ENCODE measurements at regions not wholly inside any gene's neighbourhood (a gene's known extent, or its start where the extent isn't known, plus 50 kb on each side); places are given as distances from the start of the nearest gene placed in this dataset.

DNA sequence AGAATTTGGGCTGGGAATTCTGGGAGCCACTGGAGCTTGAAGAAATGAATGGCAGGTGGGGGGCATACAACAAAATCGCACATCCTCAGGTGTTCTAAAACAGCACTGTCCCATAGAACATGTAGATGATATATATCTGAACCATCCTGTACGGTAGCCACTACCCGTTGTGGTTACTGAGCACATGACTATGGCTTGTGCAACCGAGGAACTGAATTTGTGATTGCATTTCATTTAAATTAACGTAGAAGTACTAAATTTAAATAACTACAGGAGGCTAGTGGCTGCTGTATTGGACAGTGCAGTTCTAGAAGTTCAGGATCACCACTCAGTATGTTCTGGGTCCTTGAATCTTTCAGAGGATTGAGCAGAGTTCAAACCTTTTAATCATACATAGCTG lies 172.4 kb downstream of the PHETA1 start:
- no peaks in the 10 kb centered on the region for H3K9me3 Mint-ChIP-seq
- peaks cover 44% of the 10 kb centered on the region for H3K4me1 Mint-ChIP-seq
- Histone ChIP-seq H3K27me3 (ENCODE audit: insufficient read depth) (no peaks in the 10 kb centered on the region), H3K4me1 (ENCODE audit: insufficient read depth) (peaks cover 22% of the 10 kb centered on the region), H3K9me2 (ENCODE audit: insufficient read depth) (no peaks in the 10 kb centered on the region), H2AFZ (no peak overlapping the region), H3K4me2 (no peak overlapping the region), H3K79me2 (replicated peaks; ENCODE audit: insufficient read depth) (no peaks in the 10 kb centered on the region), H3K4me3 (no peak overlapping the region), H3K36me3 (ENCODE audit: insufficient read depth) (no peaks in the 10 kb centered on the region), H3F3A (replicated peaks; ENCODE audit: low read depth) (no peaks in the 10 kb centered on the region), H3K27ac (ENCODE audit: low read depth) (no peak overlapping the region), H4K20me1 (replicated peaks; ENCODE audit: insufficient read depth) (peaks cover 2% of the 10 kb centered on the region; the same call in 1 of the 2 replicates)
- no peak overlapping the region for H3K4me3 Mint-ChIP-seq
- H3K27ac Mint-ChIP-seq, result no peak overlapping the region
- H3K27me3 Mint-ChIP-seq (ENCODE audit: insufficient read depth, low read depth, poor library complexity), result peaks cover 11% of the 10 kb centered on the region
- ATAC-seq, result no peak
- no peaks in the 10 kb centered on the region for H3K36me3 Mint-ChIP-seq (ENCODE audit: low read depth)
- DNase-seq (ENCODE audit: low spot score), result no peak
- TF ChIP-seq, protein P1, sequence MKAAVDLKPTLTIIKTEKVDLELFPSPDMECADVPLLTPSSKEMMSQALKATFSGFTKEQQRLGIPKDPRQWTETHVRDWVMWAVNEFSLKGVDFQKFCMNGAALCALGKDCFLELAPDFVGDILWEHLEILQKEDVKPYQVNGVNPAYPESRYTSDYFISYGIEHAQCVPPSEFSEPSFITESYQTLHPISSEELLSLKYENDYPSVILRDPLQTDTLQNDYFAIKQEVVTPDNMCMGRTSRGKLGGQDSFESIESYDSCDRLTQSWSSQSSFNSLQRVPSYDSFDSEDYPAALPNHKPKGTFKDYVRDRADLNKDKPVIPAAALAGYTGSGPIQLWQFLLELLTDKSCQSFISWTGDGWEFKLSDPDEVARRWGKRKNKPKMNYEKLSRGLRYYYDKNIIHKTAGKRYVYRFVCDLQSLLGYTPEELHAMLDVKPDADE (IDR thresholded peaks at IDR 0.05), result no peak
- TF ChIP-seq CREB1 (CRISPR knock-in tag; IDR thresholded peaks at IDR 0.05; ENCODE audit: low read depth) (no peak), ZNF331 (CRISPR knock-in tag; IDR thresholded peaks at IDR 0.05; ENCODE audit: low read depth) (no peak), EZH2phosphoT487 (IDR thresholded peaks at IDR 0.05; ENCODE audit: unreplicated experiment) (no peak), NANOG (IDR thresholded peaks at IDR 0.05; ENCODE audit: borderline replicate concordance) (no peak), JUNB (IDR thresholded peaks at IDR 0.05; ENCODE audit: unreplicated experiment) (no peak)
- TF ChIP-seq, protein P2, sequence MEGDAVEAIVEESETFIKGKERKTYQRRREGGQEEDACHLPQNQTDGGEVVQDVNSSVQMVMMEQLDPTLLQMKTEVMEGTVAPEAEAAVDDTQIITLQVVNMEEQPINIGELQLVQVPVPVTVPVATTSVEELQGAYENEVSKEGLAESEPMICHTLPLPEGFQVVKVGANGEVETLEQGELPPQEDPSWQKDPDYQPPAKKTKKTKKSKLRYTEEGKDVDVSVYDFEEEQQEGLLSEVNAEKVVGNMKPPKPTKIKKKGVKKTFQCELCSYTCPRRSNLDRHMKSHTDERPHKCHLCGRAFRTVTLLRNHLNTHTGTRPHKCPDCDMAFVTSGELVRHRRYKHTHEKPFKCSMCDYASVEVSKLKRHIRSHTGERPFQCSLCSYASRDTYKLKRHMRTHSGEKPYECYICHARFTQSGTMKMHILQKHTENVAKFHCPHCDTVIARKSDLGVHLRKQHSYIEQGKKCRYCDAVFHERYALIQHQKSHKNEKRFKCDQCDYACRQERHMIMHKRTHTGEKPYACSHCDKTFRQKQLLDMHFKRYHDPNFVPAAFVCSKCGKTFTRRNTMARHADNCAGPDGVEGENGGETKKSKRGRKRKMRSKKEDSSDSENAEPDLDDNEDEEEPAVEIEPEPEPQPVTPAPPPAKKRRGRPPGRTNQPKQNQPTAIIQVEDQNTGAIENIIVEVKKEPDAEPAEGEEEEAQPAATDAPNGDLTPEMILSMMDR (conservative IDR thresholded peaks at IDR 0.05; ENCODE audit: low read depth in 2 of 2), result no peak
- TF ChIP-seq, protein P3, sequence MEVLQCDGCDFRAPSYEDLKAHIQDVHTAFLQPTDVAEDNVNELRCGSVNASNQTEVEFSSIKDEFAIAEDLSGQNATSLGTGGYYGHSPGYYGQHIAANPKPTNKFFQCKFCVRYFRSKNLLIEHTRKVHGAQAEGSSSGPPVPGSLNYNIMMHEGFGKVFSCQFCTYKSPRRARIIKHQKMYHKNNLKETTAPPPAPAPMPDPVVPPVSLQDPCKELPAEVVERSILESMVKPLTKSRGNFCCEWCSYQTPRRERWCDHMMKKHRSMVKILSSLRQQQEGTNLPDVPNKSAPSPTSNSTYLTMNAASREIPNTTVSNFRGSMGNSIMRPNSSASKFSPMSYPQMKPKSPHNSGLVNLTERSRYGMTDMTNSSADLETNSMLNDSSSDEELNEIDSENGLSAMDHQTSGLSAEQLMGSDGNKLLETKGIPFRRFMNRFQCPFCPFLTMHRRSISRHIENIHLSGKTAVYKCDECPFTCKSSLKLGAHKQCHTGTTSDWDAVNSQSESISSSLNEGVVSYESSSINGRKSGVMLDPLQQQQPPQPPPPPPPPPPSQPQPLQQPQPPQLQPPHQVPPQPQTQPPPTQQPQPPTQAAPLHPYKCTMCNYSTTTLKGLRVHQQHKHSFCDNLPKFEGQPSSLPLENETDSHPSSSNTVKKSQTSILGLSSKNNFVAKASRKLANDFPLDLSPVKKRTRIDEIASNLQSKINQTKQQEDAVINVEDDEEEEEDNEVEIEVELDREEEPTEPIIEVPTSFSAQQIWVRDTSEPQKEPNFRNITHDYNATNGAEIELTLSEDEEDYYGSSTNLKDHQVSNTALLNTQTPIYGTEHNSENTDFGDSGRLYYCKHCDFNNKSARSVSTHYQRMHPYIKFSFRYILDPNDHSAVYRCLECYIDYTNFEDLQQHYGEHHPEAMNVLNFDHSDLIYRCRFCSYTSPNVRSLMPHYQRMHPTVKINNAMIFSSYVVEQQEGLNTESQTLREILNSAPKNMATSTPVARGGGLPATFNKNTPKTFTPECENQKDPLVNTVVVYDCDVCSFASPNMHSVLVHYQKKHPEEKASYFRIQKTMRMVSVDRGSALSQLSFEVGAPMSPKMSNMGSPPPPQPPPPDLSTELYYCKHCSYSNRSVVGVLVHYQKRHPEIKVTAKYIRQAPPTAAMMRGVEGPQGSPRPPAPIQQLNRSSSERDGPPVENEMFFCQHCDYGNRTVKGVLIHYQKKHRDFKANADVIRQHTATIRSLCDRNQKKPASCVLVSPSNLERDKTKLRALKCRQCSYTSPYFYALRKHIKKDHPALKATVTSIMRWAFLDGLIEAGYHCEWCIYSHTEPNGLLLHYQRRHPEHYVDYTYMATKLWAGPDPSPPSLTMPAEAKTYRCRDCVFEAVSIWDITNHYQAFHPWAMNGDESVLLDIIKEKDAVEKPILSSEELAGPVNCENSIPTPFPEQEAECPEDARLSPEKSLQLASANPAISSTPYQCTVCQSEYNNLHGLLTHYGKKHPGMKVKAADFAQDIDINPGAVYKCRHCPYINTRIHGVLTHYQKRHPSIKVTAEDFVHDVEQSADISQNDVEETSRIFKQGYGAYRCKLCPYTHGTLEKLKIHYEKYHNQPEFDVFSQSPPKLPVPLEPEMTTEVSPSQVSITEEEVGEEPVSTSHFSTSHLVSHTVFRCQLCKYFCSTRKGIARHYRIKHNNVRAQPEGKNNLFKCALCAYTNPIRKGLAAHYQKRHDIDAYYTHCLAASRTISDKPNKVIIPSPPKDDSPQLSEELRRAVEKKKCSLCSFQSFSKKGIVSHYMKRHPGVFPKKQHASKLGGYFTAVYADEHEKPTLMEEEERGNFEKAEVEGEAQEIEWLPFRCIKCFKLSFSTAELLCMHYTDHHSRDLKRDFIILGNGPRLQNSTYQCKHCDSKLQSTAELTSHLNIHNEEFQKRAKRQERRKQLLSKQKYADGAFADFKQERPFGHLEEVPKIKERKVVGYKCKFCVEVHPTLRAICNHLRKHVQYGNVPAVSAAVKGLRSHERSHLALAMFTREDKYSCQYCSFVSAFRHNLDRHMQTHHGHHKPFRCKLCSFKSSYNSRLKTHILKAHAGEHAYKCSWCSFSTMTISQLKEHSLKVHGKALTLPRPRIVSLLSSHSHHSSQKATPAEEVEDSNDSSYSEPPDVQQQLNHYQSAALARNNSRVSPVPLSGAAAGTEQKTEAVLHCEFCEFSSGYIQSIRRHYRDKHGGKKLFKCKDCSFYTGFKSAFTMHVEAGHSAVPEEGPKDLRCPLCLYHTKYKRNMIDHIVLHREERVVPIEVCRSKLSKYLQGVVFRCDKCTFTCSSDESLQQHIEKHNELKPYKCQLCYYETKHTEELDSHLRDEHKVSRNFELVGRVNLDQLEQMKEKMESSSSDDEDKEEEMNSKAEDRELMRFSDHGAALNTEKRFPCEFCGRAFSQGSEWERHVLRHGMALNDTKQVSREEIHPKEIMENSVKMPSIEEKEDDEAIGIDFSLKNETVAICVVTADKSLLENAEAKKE (CRISPR knock-in tag; IDR thresholded peaks at IDR 0.05), result no peak
- TF ChIP-seq, protein P4, sequence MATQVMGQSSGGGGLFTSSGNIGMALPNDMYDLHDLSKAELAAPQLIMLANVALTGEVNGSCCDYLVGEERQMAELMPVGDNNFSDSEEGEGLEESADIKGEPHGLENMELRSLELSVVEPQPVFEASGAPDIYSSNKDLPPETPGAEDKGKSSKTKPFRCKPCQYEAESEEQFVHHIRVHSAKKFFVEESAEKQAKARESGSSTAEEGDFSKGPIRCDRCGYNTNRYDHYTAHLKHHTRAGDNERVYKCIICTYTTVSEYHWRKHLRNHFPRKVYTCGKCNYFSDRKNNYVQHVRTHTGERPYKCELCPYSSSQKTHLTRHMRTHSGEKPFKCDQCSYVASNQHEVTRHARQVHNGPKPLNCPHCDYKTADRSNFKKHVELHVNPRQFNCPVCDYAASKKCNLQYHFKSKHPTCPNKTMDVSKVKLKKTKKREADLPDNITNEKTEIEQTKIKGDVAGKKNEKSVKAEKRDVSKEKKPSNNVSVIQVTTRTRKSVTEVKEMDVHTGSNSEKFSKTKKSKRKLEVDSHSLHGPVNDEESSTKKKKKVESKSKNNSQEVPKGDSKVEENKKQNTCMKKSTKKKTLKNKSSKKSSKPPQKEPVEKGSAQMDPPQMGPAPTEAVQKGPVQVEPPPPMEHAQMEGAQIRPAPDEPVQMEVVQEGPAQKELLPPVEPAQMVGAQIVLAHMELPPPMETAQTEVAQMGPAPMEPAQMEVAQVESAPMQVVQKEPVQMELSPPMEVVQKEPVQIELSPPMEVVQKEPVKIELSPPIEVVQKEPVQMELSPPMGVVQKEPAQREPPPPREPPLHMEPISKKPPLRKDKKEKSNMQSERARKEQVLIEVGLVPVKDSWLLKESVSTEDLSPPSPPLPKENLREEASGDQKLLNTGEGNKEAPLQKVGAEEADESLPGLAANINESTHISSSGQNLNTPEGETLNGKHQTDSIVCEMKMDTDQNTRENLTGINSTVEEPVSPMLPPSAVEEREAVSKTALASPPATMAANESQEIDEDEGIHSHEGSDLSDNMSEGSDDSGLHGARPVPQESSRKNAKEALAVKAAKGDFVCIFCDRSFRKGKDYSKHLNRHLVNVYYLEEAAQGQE (IDR thresholded peaks at IDR 0.05; ENCODE audit: unreplicated experiment), result no peak
